Mammary epithelial cell (primary cell): ENCODE measurements at regions not wholly inside any gene's neighbourhood (a gene's known extent, or its start where the extent isn't known, plus 50 kb on each side); places are given as distances from the start of the nearest gene placed in this dataset.

Source experiments
- EZH2 ChIP-seq: IDR thresholded peaks from 2 replicates; pipeline ENCODE4 v1.6.1; 2012; ENCODE audit warnings: low read length, inconsistent platforms, borderline replicate concordance
- TF ChIP-seq, protein P1 (sequence below), 2 donors: IDR thresholded peaks in 1 of 2; conservative IDR thresholded peaks in 1 of 2; 2 replicates each; pipeline ENCODE4 v1.5.1; 2011 to 2012; ENCODE audit warnings: inconsistent platforms in 2 of 2, low read length in 2 of 2, mild to moderate bottlenecking in 2 of 2, control low read depth in 1 of 2, low read depth in 1 of 2; ENCODE audit not compliant: insufficient read depth in 1 of 2; ENCODE audit errors: extremely low read depth in 1 of 2

DNA sequence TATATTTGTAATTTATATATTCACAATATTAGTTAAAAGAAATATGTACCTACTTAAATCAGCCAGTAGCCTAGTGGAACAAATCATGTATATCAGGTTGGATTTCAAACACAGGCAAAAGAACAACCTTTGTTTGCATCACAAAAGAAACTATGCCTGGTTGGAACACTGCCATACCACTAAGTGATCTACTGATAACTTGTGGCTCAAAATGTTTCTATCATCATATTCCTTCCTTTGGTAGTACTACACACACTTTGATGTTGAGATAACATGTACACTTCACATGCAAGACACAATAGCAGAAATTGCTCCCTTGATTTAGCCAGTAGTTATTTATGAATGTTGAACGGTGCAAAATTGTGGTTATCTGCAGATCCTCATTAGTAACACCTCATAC, 146.0 kb upstream of the GPC6 start:
- TF ChIP-seq, protein P1, sequence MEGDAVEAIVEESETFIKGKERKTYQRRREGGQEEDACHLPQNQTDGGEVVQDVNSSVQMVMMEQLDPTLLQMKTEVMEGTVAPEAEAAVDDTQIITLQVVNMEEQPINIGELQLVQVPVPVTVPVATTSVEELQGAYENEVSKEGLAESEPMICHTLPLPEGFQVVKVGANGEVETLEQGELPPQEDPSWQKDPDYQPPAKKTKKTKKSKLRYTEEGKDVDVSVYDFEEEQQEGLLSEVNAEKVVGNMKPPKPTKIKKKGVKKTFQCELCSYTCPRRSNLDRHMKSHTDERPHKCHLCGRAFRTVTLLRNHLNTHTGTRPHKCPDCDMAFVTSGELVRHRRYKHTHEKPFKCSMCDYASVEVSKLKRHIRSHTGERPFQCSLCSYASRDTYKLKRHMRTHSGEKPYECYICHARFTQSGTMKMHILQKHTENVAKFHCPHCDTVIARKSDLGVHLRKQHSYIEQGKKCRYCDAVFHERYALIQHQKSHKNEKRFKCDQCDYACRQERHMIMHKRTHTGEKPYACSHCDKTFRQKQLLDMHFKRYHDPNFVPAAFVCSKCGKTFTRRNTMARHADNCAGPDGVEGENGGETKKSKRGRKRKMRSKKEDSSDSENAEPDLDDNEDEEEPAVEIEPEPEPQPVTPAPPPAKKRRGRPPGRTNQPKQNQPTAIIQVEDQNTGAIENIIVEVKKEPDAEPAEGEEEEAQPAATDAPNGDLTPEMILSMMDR (conservative IDR thresholded peaks at IDR 0.05 in 1 of 2, IDR thresholded peaks at IDR 0.05 in 1 of 2; ENCODE audit: extremely low read depth in 1 of 2, insufficient read depth in 1 of 2, low read depth in 1 of 2, low read length in 2 of 2) = no peak
- TF ChIP-seq EZH2 = no peak
